NCI-H2196 (cell line): ENCODE measurements at regions not wholly inside any gene's neighbourhood (a gene's known extent, or its start where the extent isn't known, plus 50 kb on each side); places are given as distances from the start of the nearest gene placed in this dataset.
"Not testable (repeated sequence)": the region's sequence is repeated elsewhere in the genome, so short reads cannot be mapped to it uniquely, and the experiment has no call there.

Experiments used
- DNase-seq: peaks from one replicate; lab custom pipeline; 2025; ENCODE audit not compliant: unreplicated experiment; lab: John Stamatoyannopoulos, UW

GRCh38 chr6:21282360-21282759, 311.2 kb upstream of the SOX4 start:
- not testable (repeated sequence) for DNase-seq

GRCh38 chr6:21284166-21284565, 309.4 kb upstream of the SOX4 start:
- no peak for DNase-seq

- no peak for DNase-seq
These were observed 308.8 kb upstream of the SOX4 start for GRCh38 chr6:21284706-21285105.

GRCh38 chr6:21294144-21294543, 299.4 kb upstream of the SOX4 start:
- no peak for DNase-seq

GRCh38 chr6:21295506-21296240, 297.9 kb upstream of the SOX4 start:
- no peak for DNase-seq

GRCh38 chr6:21297665-21298064, 295.9 kb upstream of the SOX4 start:
- no peak for DNase-seq

- DNase-seq: no peak
These were observed 294.3 kb upstream of the SOX4 start for GRCh38 chr6:21299216-21299615.

- no peak for DNase-seq
These were observed 293.1 kb upstream of the SOX4 start for GRCh38 chr6:21300439-21300838.

GRCh38 chr6:21305893-21306332, 287.6 kb upstream of the SOX4 start:
- peak; percentile 26 for DNase-seq

GRCh38 chr6:21306546-21306945, 287.0 kb upstream of the SOX4 start:
- no peak for DNase-seq

- DNase-seq: no peak
These were observed 283.7 kb upstream of the SOX4 start for GRCh38 chr6:21309807-21310221.

- DNase-seq: no peak
These were observed 282.9 kb upstream of the SOX4 start for GRCh38 chr6:21310568-21311140.

- DNase-seq: no peak
These were observed 281.4 kb upstream of the SOX4 start for GRCh38 chr6:21312118-21312517.

- no peak for DNase-seq
These were observed 275.9 kb upstream of the SOX4 start for GRCh38 chr6:21317642-21318041.

- no peak for DNase-seq
These were observed 272.5 kb upstream of the SOX4 start for GRCh38 chr6:21321076-21321475.

GRCh38 chr6:21321531-21321930, 272.0 kb upstream of the SOX4 start:
- DNase-seq: no peak

- DNase-seq: no peak
These were observed 270.0 kb upstream of the SOX4 start for GRCh38 chr6:21323577-21323976.

- peak; percentile 36 for DNase-seq
These were observed 268.2 kb upstream of the SOX4 start for GRCh38 chr6:21325201-21325856.

GRCh38 chr6:21327326-21328112, 266.0 kb upstream of the SOX4 start:
- DNase-seq: no peak

GRCh38 chr6:21331235-21331634, 262.3 kb upstream of the SOX4 start:
- DNase-seq: no peak

GRCh38 chr6:21332077-21332476, 261.5 kb upstream of the SOX4 start:
- DNase-seq: no peak

- DNase-seq: no peak
These were observed 260.9 kb upstream of the SOX4 start for GRCh38 chr6:21332660-21333059.
